H9 (cell line): ENCODE measurements at regions not wholly inside any gene's neighbourhood (a gene's known extent, or its start where the extent isn't known, plus 50 kb on each side); places are given as distances from the start of the nearest gene placed in this dataset.

Experiments used
- DNase-seq: peaks from one replicate; pipeline ENCODE4 v3.0.0-alpha.2; 2017
- H2AFZ ChIP-seq: one replicate; pipeline ENCODE4 v1.6.1; 2013; ENCODE audit warnings: mild to moderate bottlenecking, low read length, control low read depth, moderate library complexity
- H2AK5ac ChIP-seq: 2 replicates; pipeline ENCODE4 v1.6.1; 2013; ENCODE audit warnings: low read length, control low read depth, mixed read lengths; ENCODE audit not compliant: insufficient read length
- H2BK120ac ChIP-seq: one replicate; pipeline ENCODE4 v1.6.1; 2013; ENCODE audit warnings: low read depth, mild to moderate bottlenecking, low read length, control low read depth, inconsistent platforms; ENCODE audit not compliant: poor library complexity, severe bottlenecking
- H2BK12ac ChIP-seq: 2 replicates; pipeline ENCODE4 v1.6.1; 2013; ENCODE audit warnings: low read length, control low read depth, mixed read lengths, low read depth; ENCODE audit not compliant: insufficient read length
- H2BK15ac ChIP-seq: 2 replicates; pipeline ENCODE4 v1.6.1; 2013; ENCODE audit warnings: low read depth, low read length, control low read depth
- H2BK20ac ChIP-seq: one replicate; pipeline ENCODE4 v1.6.1; 2013; ENCODE audit warnings: low read depth, mild to moderate bottlenecking, low read length, control low read depth, inconsistent platforms; ENCODE audit not compliant: poor library complexity, severe bottlenecking
- H2BK5ac ChIP-seq: 2 replicates; pipeline ENCODE4 v1.6.1; 2013; ENCODE audit warnings: low read length, control low read depth, mixed read lengths; ENCODE audit not compliant: insufficient read length
- H3K14ac ChIP-seq: 2 replicates; pipeline ENCODE4 v1.6.1; 2013; ENCODE audit warnings: low read length, control low read depth; ENCODE audit not compliant: insufficient read depth
- H3K18ac ChIP-seq: 2 replicates; pipeline ENCODE4 v1.6.1; 2013; ENCODE audit warnings: low read depth, mild to moderate bottlenecking, mixed read lengths, low read length, control low read depth; ENCODE audit not compliant: insufficient read length
- H3K23ac ChIP-seq: 2 replicates; pipeline ENCODE4 v1.6.1; 2013; ENCODE audit warnings: low read length, control low read depth, mixed read lengths, low read depth; ENCODE audit not compliant: insufficient read length
- H3K23me2 ChIP-seq: 2 replicates; pipeline ENCODE4 v1.6.1; 2013; ENCODE audit warnings: low read depth, mild to moderate bottlenecking, mixed read lengths, low read length, control low read depth; ENCODE audit not compliant: insufficient read length, poor library complexity, severe bottlenecking
- H3K27ac ChIP-seq: 2 replicates; pipeline ENCODE4 v1.5.1; 2013; ENCODE audit warnings: low read length, control low read depth, mixed read lengths, low read depth; ENCODE audit not compliant: insufficient read length
- H3K27me3 ChIP-seq: 2 replicates; pipeline ENCODE4 v1.6.1; 2013; ENCODE audit warnings: low read length, control low read depth, inconsistent platforms; ENCODE audit not compliant: insufficient read depth
- H3K4ac ChIP-seq: 2 replicates; pipeline ENCODE4 v1.6.1; 2013; ENCODE audit warnings: low read depth, mild to moderate bottlenecking, control low read depth, inconsistent platforms, low read length, moderate library complexity
- H3K4me1 ChIP-seq: 2 replicates; pipeline ENCODE4 v1.6.1; 2013; ENCODE audit warnings: low read length, control low read depth, inconsistent platforms; ENCODE audit not compliant: insufficient read depth
- H3K4me2 ChIP-seq: 2 replicates; pipeline ENCODE4 v1.6.1; 2013; ENCODE audit warnings: low read length, control low read depth, mixed read lengths; ENCODE audit not compliant: insufficient read length, insufficient read depth
- H3K56ac ChIP-seq: 2 replicates; pipeline ENCODE4 v1.6.1; 2013; ENCODE audit warnings: low read depth, mild to moderate bottlenecking, mixed read lengths, low read length, control low read depth; ENCODE audit not compliant: insufficient read length
- H3K79me1 ChIP-seq: 2 replicates; pipeline ENCODE4 v1.6.1; 2013; ENCODE audit warnings: low read depth, mild to moderate bottlenecking, moderate library complexity, low read length, control low read depth, inconsistent platforms; ENCODE audit not compliant: insufficient read depth, poor library complexity, severe bottlenecking
- H3K79me2 ChIP-seq: 2 replicates; pipeline ENCODE4 v1.6.1; 2013; ENCODE audit warnings: low read length, control low read depth, inconsistent platforms; ENCODE audit not compliant: insufficient read depth
- H3K9ac ChIP-seq: 2 replicates; pipeline ENCODE4 v1.6.1; 2013; ENCODE audit warnings: low read length, control low read depth, mixed read lengths; ENCODE audit not compliant: insufficient read length; ENCODE audit errors: extremely low read depth
- H3K9me3 ChIP-seq: one replicate; pipeline ENCODE4 v1.6.1; 2013; ENCODE audit warnings: low read depth, low read length, inconsistent platforms; ENCODE audit not compliant: control insufficient read depth
- H3T11ph ChIP-seq: one replicate; pipeline ENCODE4 v1.6.1; 2013; ENCODE audit warnings: mild to moderate bottlenecking, low read length, control low read depth, inconsistent platforms
- H4K20me1 ChIP-seq: one replicate; pipeline ENCODE4 v1.6.1; 2013; ENCODE audit not compliant: control insufficient read depth, insufficient read length, insufficient read depth
- H4K5ac ChIP-seq: 2 replicates; pipeline ENCODE4 v1.6.1; 2013; ENCODE audit warnings: low read depth, mild to moderate bottlenecking, mixed read lengths, low read length, control low read depth; ENCODE audit not compliant: insufficient read length
- H4K8ac ChIP-seq: replicated peaks from 2 replicates; pipeline ENCODE4 v1.6.1; 2013; ENCODE audit warnings: low read length, control low read depth, mixed read lengths, low read depth; ENCODE audit not compliant: insufficient read length
- H4K91ac ChIP-seq: 2 replicates; pipeline ENCODE4 v1.6.1; 2013; ENCODE audit warnings: low read depth, mild to moderate bottlenecking, moderate library complexity, mixed read lengths, low read length, control low read depth; ENCODE audit not compliant: insufficient read length
- H3K27ac Mint-ChIP-seq, 3 experiments: 2 replicates in 2 of 3; 3 replicates in 1 of 3; pipeline ENCODE4 v1.8.0; 2020 to 2021; ENCODE audit warnings: mixed read lengths in 3 of 3, mild to moderate bottlenecking in 1 of 3, moderate library complexity in 1 of 3
- H3K27me3 Mint-ChIP-seq: 2 replicates; pipeline ENCODE4 v1.8.0; 2021; ENCODE audit warnings: low read depth, mild to moderate bottlenecking, moderate library complexity, mixed read lengths
- H3K36me3 Mint-ChIP-seq, 3 experiments: 2 replicates in 2 of 3; 3 replicates in 1 of 3; pipeline ENCODE4 v1.8.0; 2020 to 2021; ENCODE audit warnings: low read depth in 3 of 3, mixed read lengths in 3 of 3; ENCODE audit not compliant: insufficient read depth in 1 of 3
- H3K4me1 Mint-ChIP-seq, 2 experiments: 2 replicates each; pipeline ENCODE4 v1.8.0; 2020; ENCODE audit warnings: mixed read lengths in 2 of 2
- H3K4me3 Mint-ChIP-seq, 2 experiments: 2 replicates in 1 of 2; 3 replicates in 1 of 2; pipeline ENCODE4 v1.8.0; 2020 to 2021; ENCODE audit warnings: mild to moderate bottlenecking in 2 of 2, mixed read lengths in 2 of 2, moderate library complexity in 1 of 2
- H3K9me3 Mint-ChIP-seq, 2 experiments: 2 replicates in 1 of 2; 3 replicates in 1 of 2; pipeline ENCODE4 v1.8.0; 2020; ENCODE audit warnings: mild to moderate bottlenecking in 2 of 2, mixed read lengths in 2 of 2, moderate library complexity in 1 of 2
- WGBS: extraction: QIAGEN DNeasy Blood & Tissue Kit; methylation state at CpG from one replicate; pipeline ENCODE4 v1.1.7; 2013; ENCODE audit warnings: missing lambda C conversion rate, low lambda C conversion rate, mixed read lengths; ENCODE audit not compliant: insufficient read length; ENCODE audit errors: extremely low coverage; 5-methylcytosine and 5-hydroxymethylcytosine counted together
- TF ChIP-seq, protein P1 (sequence below): fragments of 200-600 bp; sonication (generic); conservative IDR thresholded peaks from 3 replicates; pipeline ENCODE4 v1.8.0; 2021; ENCODE audit warnings: antibody characterized with exemption, mild to moderate bottlenecking

DNA sequence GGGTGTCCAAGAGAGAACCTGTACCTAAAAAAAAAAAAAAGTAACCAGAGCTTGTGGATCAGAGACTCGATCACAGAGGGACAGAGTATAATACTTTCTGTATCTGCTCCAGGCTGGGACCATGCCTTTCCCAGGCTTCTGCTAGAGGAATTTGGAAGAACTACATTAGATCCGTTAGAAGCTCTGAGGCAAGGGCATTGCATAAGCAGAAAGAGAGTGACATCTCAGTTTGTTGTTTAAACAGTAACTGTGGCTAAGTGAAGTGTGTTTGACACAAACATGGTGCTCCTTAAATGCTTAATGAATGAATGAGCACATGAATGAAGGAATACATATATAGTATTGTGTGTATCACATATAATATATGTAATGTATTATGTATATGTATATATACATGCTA lies 131.2 kb downstream of the HS3ST3B1 start:
- no peak overlapping the region for H3K27ac ChIP-seq
- no peak overlapping the region for H2BK5ac ChIP-seq
- no peak overlapping the region for H4K91ac ChIP-seq
- no peaks in the 10 kb centered on the region for H3K27me3 ChIP-seq
- DNase-seq: no peak
- no peak overlapping the region for H2BK120ac ChIP-seq
- H3K27me3 Mint-ChIP-seq: no peaks in the 10 kb centered on the region; the same call in 1 of the 2 replicates
- H3K23ac ChIP-seq: no peak overlapping the region
- TF ChIP-seq, protein P1, sequence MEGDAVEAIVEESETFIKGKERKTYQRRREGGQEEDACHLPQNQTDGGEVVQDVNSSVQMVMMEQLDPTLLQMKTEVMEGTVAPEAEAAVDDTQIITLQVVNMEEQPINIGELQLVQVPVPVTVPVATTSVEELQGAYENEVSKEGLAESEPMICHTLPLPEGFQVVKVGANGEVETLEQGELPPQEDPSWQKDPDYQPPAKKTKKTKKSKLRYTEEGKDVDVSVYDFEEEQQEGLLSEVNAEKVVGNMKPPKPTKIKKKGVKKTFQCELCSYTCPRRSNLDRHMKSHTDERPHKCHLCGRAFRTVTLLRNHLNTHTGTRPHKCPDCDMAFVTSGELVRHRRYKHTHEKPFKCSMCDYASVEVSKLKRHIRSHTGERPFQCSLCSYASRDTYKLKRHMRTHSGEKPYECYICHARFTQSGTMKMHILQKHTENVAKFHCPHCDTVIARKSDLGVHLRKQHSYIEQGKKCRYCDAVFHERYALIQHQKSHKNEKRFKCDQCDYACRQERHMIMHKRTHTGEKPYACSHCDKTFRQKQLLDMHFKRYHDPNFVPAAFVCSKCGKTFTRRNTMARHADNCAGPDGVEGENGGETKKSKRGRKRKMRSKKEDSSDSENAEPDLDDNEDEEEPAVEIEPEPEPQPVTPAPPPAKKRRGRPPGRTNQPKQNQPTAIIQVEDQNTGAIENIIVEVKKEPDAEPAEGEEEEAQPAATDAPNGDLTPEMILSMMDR: no peak
- H3K4me1 Mint-ChIP-seq: peaks cover 8 to 10% of the 10 kb centered on the region in 2 experiments
- no peak overlapping the region for H3K14ac ChIP-seq
- H3K9ac ChIP-seq: no peak overlapping the region
- H3T11ph ChIP-seq: no peak overlapping the region
- no peaks in the 10 kb centered on the region; the same call in 1 of the 2 replicates for H3K4me1 ChIP-seq
- H3K36me3 Mint-ChIP-seq: no peaks in the 10 kb centered on the region
- no peaks in the 10 kb centered on the region for H4K20me1 ChIP-seq
- no peak overlapping the region for H3K4ac ChIP-seq
- WGBS: no CpG with 5 or more reads among the region's 2 CpGs
- no peaks in the 10 kb centered on the region for H3K23me2 ChIP-seq
- H3K18ac ChIP-seq: no peak overlapping the region
- no peak overlapping the region for H2BK20ac ChIP-seq
- H3K56ac ChIP-seq: no peak overlapping the region
- no peak overlapping the region for H2BK12ac ChIP-seq
- H3K4me3 Mint-ChIP-seq: no peak overlapping the region
- H3K27ac Mint-ChIP-seq: no peak overlapping the region
- no peak overlapping the region for H4K8ac ChIP-seq
- no peaks in the 10 kb centered on the region for H3K9me3 ChIP-seq
- H2AK5ac ChIP-seq: no peak overlapping the region
- no peaks in the 10 kb centered on the region for H3K79me2 ChIP-seq
- H2AFZ ChIP-seq: no peak overlapping the region
- H2BK15ac ChIP-seq: no peak overlapping the region
- H3K79me1 ChIP-seq: no peaks in the 10 kb centered on the region
- no peak overlapping the region for H3K4me2 ChIP-seq
- no peak overlapping the region for H4K5ac ChIP-seq
- no peaks in the 10 kb centered on the region; a peak in 1 of 5 replicates for H3K9me3 Mint-ChIP-seq
